ENCODE measurements at regions not wholly inside any gene's neighbourhood (a gene's known extent, or its start where the extent isn't known, plus 50 kb on each side); places are given as distances from the start of the nearest gene placed in this dataset.

- Mint-ChIP-seq H3K36me3 (ENCODE audit: low read depth) (no peaks in the 10 kb centered on the region), H3K4me3 (no peak overlapping the region), H3K9me3 (peaks cover 4% of the 10 kb centered on the region), H3K4me1 (no peaks in the 10 kb centered on the region), H3K27ac (no peak overlapping the region), H3K27me3 (no peaks in the 10 kb centered on the region)
- DNase-seq, result no peak
- ChIA-PET POLR2A (no interaction called here), CTCF (no interaction called here)
Measured at GRCh38 chr14:53810221-53810620, 146.4 kb downstream of the BMP4 start.

GRCh38 chr14:53808042-53808441 is 148.6 kb downstream of the BMP4 start:
- no peaks in the 10 kb centered on the region for H3K36me3 Mint-ChIP-seq (ENCODE audit: low read depth)
- no peak for DNase-seq
- H3K27ac Mint-ChIP-seq, result no peak overlapping the region
- peaks cover 6% of the 10 kb centered on the region for H3K9me3 Mint-ChIP-seq
- no peaks in the 10 kb centered on the region for H3K27me3 Mint-ChIP-seq
- ChIA-PET CTCF (interaction anchor here (0.9 kb wide), 1 partner anchor 10 kb away, joined by 3 read pairs; no protein-coding TSS in a partner anchor), POLR2A (no interaction called here)
- H3K4me3 Mint-ChIP-seq, result no peak overlapping the region
- no peaks in the 10 kb centered on the region for H3K4me1 Mint-ChIP-seq

GRCh38 chr14:53807542-53807941 is 149.1 kb downstream of the BMP4 start:
- Mint-ChIP-seq H3K9me3 (peaks cover 6% of the 10 kb centered on the region), H3K4me1 (no peaks in the 10 kb centered on the region), H3K36me3 (ENCODE audit: low read depth) (no peaks in the 10 kb centered on the region), H3K4me3 (no peak overlapping the region), H3K27me3 (no peaks in the 10 kb centered on the region), H3K27ac (no peak overlapping the region)
- DNase-seq, result no peak
- POLR2A ChIA-PET, result no interaction called here
- CTCF ChIA-PET, result no interaction called here

GRCh38 chr14:53807108-53807507 is 149.5 kb downstream of the BMP4 start:
- Mint-ChIP-seq H3K9me3 (peaks cover 6% of the 10 kb centered on the region), H3K27me3 (no peaks in the 10 kb centered on the region), H3K27ac (no peak overlapping the region), H3K36me3 (ENCODE audit: low read depth) (no peaks in the 10 kb centered on the region), H3K4me3 (no peak overlapping the region), H3K4me1 (no peaks in the 10 kb centered on the region)
- DNase-seq, result no peak
- POLR2A ChIA-PET, result no interaction called here
- CTCF ChIA-PET, result no interaction called here

- CTCF ChIA-PET, result no interaction called here
Measured at GRCh38 chr14:53796734-53797133, 159.9 kb downstream of the BMP4 start.

DNA sequence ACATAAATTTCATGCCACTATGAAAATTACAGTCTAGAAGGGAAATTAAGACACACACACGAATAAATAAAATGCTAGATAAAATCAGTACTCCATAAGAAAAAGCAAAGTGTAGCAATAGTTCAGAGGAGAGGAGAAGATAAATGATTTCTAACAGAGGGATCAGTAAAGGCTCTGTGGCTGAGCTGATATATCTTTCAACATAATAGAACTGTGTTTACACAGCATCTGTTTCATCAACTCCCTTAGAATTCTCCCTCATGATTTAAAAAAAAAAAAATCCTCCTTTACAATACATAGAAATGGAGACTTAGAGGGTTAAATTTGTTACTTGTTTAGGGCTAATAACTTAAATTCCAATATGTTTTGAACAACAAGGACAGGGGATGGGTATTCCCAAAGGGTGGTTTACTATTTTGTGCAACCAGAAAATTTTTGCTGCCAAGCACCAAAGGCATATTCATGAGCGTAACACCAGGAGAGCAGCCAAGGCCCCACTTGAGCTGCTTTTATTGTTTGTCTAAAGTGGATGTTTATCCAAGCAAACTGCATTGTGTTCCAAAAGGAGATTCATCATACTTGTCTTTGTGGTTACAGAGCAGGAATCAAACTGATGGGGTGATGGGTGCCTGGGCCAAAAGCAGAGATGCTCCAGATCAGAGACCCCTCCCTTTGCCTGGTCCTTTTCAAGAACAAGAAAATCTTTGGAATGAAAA is 162.7 kb downstream of the BMP4 start:
- ChIA-PET POLR2A (no interaction called here), CTCF (no interaction called here)
- no peak for DNase-seq
- Mint-ChIP-seq H3K4me1 (no peaks in the 10 kb centered on the region), H3K36me3 (ENCODE audit: low read depth) (no peaks in the 10 kb centered on the region), H3K4me3 (no peak overlapping the region), H3K27me3 (no peaks in the 10 kb centered on the region), H3K27ac (no peak overlapping the region), H3K9me3 (no peaks in the 10 kb centered on the region)

More at GRCh38 chr14:53796734-53797133, 159.9 kb downstream of the BMP4 start:
- no peaks in the 10 kb centered on the region for H3K27me3 Mint-ChIP-seq
- H3K27ac Mint-ChIP-seq, result no peak overlapping the region
- H3K4me3 Mint-ChIP-seq, result no peak overlapping the region
- H3K9me3 Mint-ChIP-seq, result no peaks in the 10 kb centered on the region
- POLR2A ChIA-PET, result no interaction called here
- DNase-seq, result no peak
- no peaks in the 10 kb centered on the region for H3K36me3 Mint-ChIP-seq (ENCODE audit: low read depth)
- no peaks in the 10 kb centered on the region for H3K4me1 Mint-ChIP-seq

DNA sequence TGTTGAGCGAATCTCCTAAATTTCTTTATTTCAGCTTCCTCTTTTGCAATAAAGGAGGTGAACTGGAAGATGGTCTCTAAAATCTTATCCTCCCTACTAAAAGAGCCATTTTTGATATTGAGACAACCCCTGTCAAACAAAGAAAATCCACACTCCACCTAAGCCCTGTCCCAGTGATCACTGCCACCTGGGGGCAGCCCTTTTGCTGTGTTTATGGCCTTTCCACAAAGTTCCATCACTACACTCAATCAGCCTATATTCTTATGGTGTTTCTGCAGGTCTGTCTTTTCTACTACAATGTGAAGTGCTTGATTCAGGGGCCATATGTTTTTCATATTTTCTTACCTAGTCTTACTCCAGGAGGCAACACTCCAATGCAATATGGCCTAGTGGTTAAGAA is 163.7 kb downstream of the BMP4 start:
- Mint-ChIP-seq H3K27me3 (no peaks in the 10 kb centered on the region), H3K36me3 (ENCODE audit: low read depth) (no peaks in the 10 kb centered on the region), H3K9me3 (no peaks in the 10 kb centered on the region), H3K27ac (no peak overlapping the region), H3K4me1 (no peaks in the 10 kb centered on the region), H3K4me3 (no peak overlapping the region)
- ChIA-PET CTCF (no interaction called here), POLR2A (no interaction called here)
- DNase-seq, result no peak

DNA sequence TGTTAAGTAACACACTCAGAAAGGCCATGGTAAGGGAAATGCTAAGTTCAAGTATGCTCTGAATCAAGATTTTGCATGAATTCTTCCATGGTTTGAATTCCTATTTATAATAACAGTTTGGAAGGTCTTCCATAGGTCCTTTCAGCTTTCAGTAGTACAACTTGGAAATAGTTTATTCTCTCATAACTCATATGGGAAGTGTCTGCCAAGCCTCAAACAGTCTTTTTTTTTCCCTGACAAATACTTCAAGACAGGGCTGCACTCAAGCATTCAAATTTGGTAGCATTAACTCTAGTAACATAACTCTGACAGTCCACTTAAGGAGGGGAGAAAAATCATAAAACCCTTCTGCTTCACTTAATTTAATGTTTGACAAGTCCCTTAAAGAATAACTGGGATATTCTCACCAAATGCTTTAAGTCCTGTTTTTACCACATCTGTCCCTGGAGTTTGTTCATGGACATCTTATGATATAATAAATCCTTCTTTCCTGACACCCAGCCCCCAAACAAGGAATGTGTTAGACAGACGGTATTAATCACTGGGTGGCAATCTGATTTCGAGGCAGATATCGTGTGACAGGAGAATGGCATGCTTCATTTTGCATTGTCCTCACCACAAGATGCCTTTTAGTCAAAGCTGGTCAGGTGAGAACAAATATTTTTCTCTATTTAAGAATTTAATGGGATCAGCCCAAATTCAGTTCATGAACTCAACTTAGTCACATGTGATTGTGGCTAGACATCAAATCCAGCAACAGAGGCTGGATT is 165.7 kb downstream of the BMP4 start:
- Mint-ChIP-seq H3K27ac (no peak overlapping the region), H3K9me3 (no peaks in the 10 kb centered on the region)

DNA sequence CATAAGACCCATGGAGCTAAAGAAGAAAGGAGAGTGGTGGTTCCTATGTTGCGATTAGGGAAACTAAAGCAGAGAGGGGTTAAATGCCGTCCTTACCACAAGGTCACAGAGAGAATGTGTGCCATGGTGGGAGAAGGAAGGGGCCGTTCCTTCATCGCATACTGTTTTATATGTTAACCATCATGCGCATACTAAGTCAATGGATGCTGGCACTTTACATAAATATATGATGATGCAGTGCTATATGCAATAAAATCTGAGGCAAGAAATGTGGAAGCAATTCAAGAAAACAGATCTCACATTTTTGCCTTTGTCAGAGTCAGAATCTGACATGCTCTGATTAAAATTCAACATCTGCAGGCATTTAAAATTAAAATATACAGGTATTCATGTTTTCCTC is 168.1 kb downstream of the BMP4 start:
- Mint-ChIP-seq H3K27me3 (no peaks in the 10 kb centered on the region), H3K4me3 (no peak overlapping the region)
- CTCF ChIA-PET, result no interaction called here

More for the DNA sequence above, 165.7 kb downstream of the BMP4 start:
- no peak for DNase-seq
- Mint-ChIP-seq H3K27me3 (no peaks in the 10 kb centered on the region), H3K36me3 (ENCODE audit: low read depth) (no peaks in the 10 kb centered on the region), H3K4me1 (no peaks in the 10 kb centered on the region), H3K4me3 (no peak overlapping the region)
- ChIA-PET CTCF (no interaction called here), POLR2A (no interaction called here)

GRCh38 chr14:53786045-53786444 is 170.6 kb downstream of the BMP4 start:
- POLR2A ChIA-PET, result interaction anchor here (0.6 kb wide), 1 partner anchor 217 kb away, joined by 3 read pairs; no protein-coding TSS in a partner anchor
- Mint-ChIP-seq H3K9me3 (peaks cover 7% of the 10 kb centered on the region), H3K27me3 (no peaks in the 10 kb centered on the region), H3K4me3 (no peak overlapping the region), H3K27ac (no peak overlapping the region), H3K4me1 (no peaks in the 10 kb centered on the region), H3K36me3 (ENCODE audit: low read depth) (no peaks in the 10 kb centered on the region)
- DNase-seq, result no peak
- CTCF ChIA-PET, result no interaction called here

More for the DNA sequence above, 168.1 kb downstream of the BMP4 start:
- Mint-ChIP-seq H3K36me3 (ENCODE audit: low read depth) (no peaks in the 10 kb centered on the region), H3K27ac (no peak overlapping the region), H3K9me3 (peaks cover 7% of the 10 kb centered on the region), H3K4me1 (no peaks in the 10 kb centered on the region)
- POLR2A ChIA-PET, result no interaction called here
- no peak for DNase-seq

GRCh38 chr14:53784688-53785087 is 171.9 kb downstream of the BMP4 start:
- no peaks in the 10 kb centered on the region for H3K36me3 Mint-ChIP-seq (ENCODE audit: low read depth)
- no peak overlapping the region for H3K4me3 Mint-ChIP-seq
- no peaks in the 10 kb centered on the region for H3K4me1 Mint-ChIP-seq
- DNase-seq, result no peak
- ChIA-PET CTCF (no interaction called here), POLR2A (no interaction called here)
- H3K9me3 Mint-ChIP-seq, result peaks cover 7% of the 10 kb centered on the region
- no peaks in the 10 kb centered on the region for H3K27me3 Mint-ChIP-seq
- no peak overlapping the region for H3K27ac Mint-ChIP-seq

GRCh38 chr14:53783256-53783655 is 173.4 kb downstream of the BMP4 start:
- POLR2A ChIA-PET, result no interaction called here
- no peak overlapping the region for H3K4me3 Mint-ChIP-seq
- CTCF ChIA-PET, result no interaction called here
- no peaks in the 10 kb centered on the region for H3K36me3 Mint-ChIP-seq (ENCODE audit: low read depth)
- no peaks in the 10 kb centered on the region for H3K27me3 Mint-ChIP-seq
- H3K9me3 Mint-ChIP-seq, result peaks cover 7% of the 10 kb centered on the region
- H3K27ac Mint-ChIP-seq, result no peak overlapping the region
- H3K4me1 Mint-ChIP-seq, result no peaks in the 10 kb centered on the region
- no peak for DNase-seq

- DNase-seq, result no peak
- no peaks in the 10 kb centered on the region for H3K4me1 Mint-ChIP-seq
- ChIA-PET POLR2A (no interaction called here), CTCF (interaction anchor here (1.1 kb wide), 1 partner anchor 19 kb away, joined by 3 read pairs; no protein-coding TSS in a partner anchor)
- no peak overlapping the region for H3K27ac Mint-ChIP-seq
- peaks cover 2% of the 10 kb centered on the region for H3K27me3 Mint-ChIP-seq
- peaks cover 3% of the 10 kb centered on the region for H3K9me3 Mint-ChIP-seq
- no peaks in the 10 kb centered on the region for H3K36me3 Mint-ChIP-seq (ENCODE audit: low read depth)
- H3K4me3 Mint-ChIP-seq, result no peak overlapping the region
Measured at GRCh38 chr14:53780051-53780555, 176.5 kb downstream of the BMP4 start.

- H3K27me3 Mint-ChIP-seq, result peaks cover 2% of the 10 kb centered on the region
- H3K36me3 Mint-ChIP-seq (ENCODE audit: low read depth), result no peaks in the 10 kb centered on the region
- ChIA-PET CTCF (no interaction called here), POLR2A (no interaction called here)
- H3K9me3 Mint-ChIP-seq, result peaks cover 3% of the 10 kb centered on the region
- no peak for DNase-seq
- H3K4me1 Mint-ChIP-seq, result no peaks in the 10 kb centered on the region
- H3K4me3 Mint-ChIP-seq, result no peak overlapping the region
- H3K27ac Mint-ChIP-seq, result no peak overlapping the region
Measured at GRCh38 chr14:53779301-53779700, 177.3 kb downstream of the BMP4 start.
